Mesodermal cell (in vitro differentiated cells): ENCODE measurements at regions not wholly inside any gene's neighbourhood (a gene's known extent, or its start where the extent isn't known, plus 50 kb on each side); places are given as distances from the start of the nearest gene placed in this dataset.
"Not testable (repeated sequence)": the region's sequence is repeated elsewhere in the genome, so short reads cannot be mapped to it uniquely, and the experiment has no call there.

Source experiments
- H3K27ac ChIP-seq: 2 replicates; pipeline ENCODE4 v1.7.0; 2013; ENCODE audit warnings: mild to moderate bottlenecking, low read depth, low read length, moderate library complexity; ENCODE audit not compliant: severe bottlenecking
- H3K36me3 ChIP-seq: 2 replicates; pipeline ENCODE4 v1.7.1; 2013; ENCODE audit warnings: mild to moderate bottlenecking, low read length, moderate library complexity; ENCODE audit not compliant: control insufficient read depth, insufficient read depth
- H3K4me1 ChIP-seq: one replicate; pipeline ENCODE4 v1.7.1; 2013; ENCODE audit warnings: mild to moderate bottlenecking, low read length; ENCODE audit not compliant: insufficient read depth, control insufficient read depth, poor library complexity, severe bottlenecking
- H3K4me3 ChIP-seq: 2 replicates; pipeline ENCODE4 v1.7.0; 2013; ENCODE audit warnings: low read length, control low read depth, mild to moderate bottlenecking; ENCODE audit not compliant: insufficient read depth, poor library complexity, severe bottlenecking; ENCODE audit errors: extremely low read depth
- H3K9me3 ChIP-seq: 2 replicates; pipeline ENCODE4 v1.7.1; 2013; ENCODE audit warnings: mild to moderate bottlenecking, low read length, moderate library complexity; ENCODE audit not compliant: control insufficient read depth
- WGBS, 2 experiments: methylation state at CpG; one replicate each; pipeline ENCODE4 v1.1.5; 2013; ENCODE audit warnings: missing lambda C conversion rate in 2 of 2; ENCODE audit not compliant: insufficient coverage in 2 of 2; 5-methylcytosine and 5-hydroxymethylcytosine counted together

- H3K9me3 ChIP-seq: no peaks in the 10 kb centered on the region
- no peak overlapping the region for H3K27ac ChIP-seq
- 77 to 90% methylated on average over 3 to 5 of the region's 14 CpGs for WGBS, 2 experiments
- H3K36me3 ChIP-seq: no peaks in the 10 kb centered on the region
- H3K4me1 ChIP-seq: no peaks in the 10 kb centered on the region
- H3K4me3 ChIP-seq: no peak overlapping the region
Observed at GRCh38 chr16:59527206-59527997, 793.3 kb upstream of the GOT2 start.

- no peak overlapping the region for H3K4me3 ChIP-seq
- no peak overlapping the region for H3K27ac ChIP-seq
- H3K36me3 ChIP-seq: no peaks in the 10 kb centered on the region
- no peaks in the 10 kb centered on the region for H3K9me3 ChIP-seq
- H3K4me1 ChIP-seq: no peaks in the 10 kb centered on the region
- no CpG with 5 or more reads among the region's 3 CpGs for WGBS, 2 experiments
Observed at GRCh38 chr16:59522826-59523225, 788.7 kb upstream of the GOT2 start.

GRCh38 chr16:59518721-59519120, 784.6 kb upstream of the GOT2 start:
- H3K27ac ChIP-seq, H3K4me3 ChIP-seq, H3K9me3 ChIP-seq, H3K4me1 ChIP-seq, H3K36me3 ChIP-seq: not testable (repeated sequence)
- WGBS, 2 experiments: 77 to 90% methylated on average over 4 to 5 of the region's 5 CpGs

- H3K4me3 ChIP-seq: no peak overlapping the region
- no peak overlapping the region for H3K27ac ChIP-seq
- WGBS, 2 experiments: 60% methylated on average over 1 of the region's 4 CpGs; no CpG with 5 or more reads in 1 of the 2 experiments
- no peaks in the 10 kb centered on the region for H3K4me1 ChIP-seq
- no peaks in the 10 kb centered on the region for H3K9me3 ChIP-seq
- no peaks in the 10 kb centered on the region for H3K36me3 ChIP-seq
Observed at GRCh38 chr16:59514651-59515050, 780.5 kb upstream of the GOT2 start.

- Histone ChIP-seq H3K27ac (no peak overlapping the region), H3K4me3 (no peak overlapping the region), H3K9me3 (no peaks in the 10 kb centered on the region), H3K4me1 (no peaks in the 10 kb centered on the region), H3K36me3 (no peaks in the 10 kb centered on the region)
- 84 to 90% methylated on average over 2 of the region's 3 CpGs for WGBS, 2 experiments
Observed at GRCh38 chr16:59510008-59510424, 775.9 kb upstream of the GOT2 start.

GRCh38 chr16:59500601-59501000, 766.5 kb upstream of the GOT2 start:
- Histone ChIP-seq H3K9me3 (no peaks in the 10 kb centered on the region), H3K36me3 (no peaks in the 10 kb centered on the region), H3K27ac (no peak overlapping the region), H3K4me1 (no peaks in the 10 kb centered on the region), H3K4me3 (no peak overlapping the region)
- WGBS, 2 experiments: 43 to 65% methylated on average over 1 to 2 of the region's 3 CpGs

GRCh38 chr16:59487067-59487466, 753.0 kb upstream of the GOT2 start:
- no peak overlapping the region for H3K27ac ChIP-seq
- no peak overlapping the region for H3K4me3 ChIP-seq
- no peaks in the 10 kb centered on the region for H3K36me3 ChIP-seq
- no CpG with 5 or more reads among the region's 2 CpGs for WGBS, 2 experiments
- no peaks in the 10 kb centered on the region for H3K9me3 ChIP-seq
- no peaks in the 10 kb centered on the region for H3K4me1 ChIP-seq

- Histone ChIP-seq H3K4me1 (no peaks in the 10 kb centered on the region), H3K4me3 (no peak overlapping the region), H3K36me3 (no peaks in the 10 kb centered on the region), H3K9me3 (no peaks in the 10 kb centered on the region), H3K27ac (no peak overlapping the region)
- 94% methylated on average over 1 to 2 of the region's 2 CpGs for WGBS, 2 experiments
Observed at GRCh38 chr16:59484833-59485516, 750.9 kb upstream of the GOT2 start.

- WGBS, 2 experiments: 89 to 94% methylated on average over 2 to 3 of the region's 3 CpGs
- Histone ChIP-seq H3K4me1 (no peaks in the 10 kb centered on the region), H3K9me3 (no peaks in the 10 kb centered on the region), H3K27ac (no peak overlapping the region), H3K36me3 (no peaks in the 10 kb centered on the region), H3K4me3 (no peak overlapping the region)
Observed at GRCh38 chr16:59478838-59479237, 744.7 kb upstream of the GOT2 start.

GRCh38 chr16:59470556-59470955, 736.4 kb upstream of the GOT2 start:
- Histone ChIP-seq H3K36me3 (no peaks in the 10 kb centered on the region), H3K9me3 (no peaks in the 10 kb centered on the region), H3K27ac (no peak overlapping the region), H3K4me1 (no peaks in the 10 kb centered on the region), H3K4me3 (no peak overlapping the region)
- WGBS, 2 experiments: 83% methylated on average over 1 of the region's 2 CpGs

- H3K27ac ChIP-seq: no peak overlapping the region
- H3K4me1 ChIP-seq: no peaks in the 10 kb centered on the region
- no peak overlapping the region for H3K4me3 ChIP-seq
- H3K9me3 ChIP-seq: no peaks in the 10 kb centered on the region
- no CpG with 5 or more reads among the region's 1 CpG for WGBS, 2 experiments
- no peaks in the 10 kb centered on the region for H3K36me3 ChIP-seq
Observed at GRCh38 chr16:59469266-59469665, 735.1 kb upstream of the GOT2 start.
